ENCODE measurements at regions not wholly inside any gene's neighbourhood (a gene's known extent, or its start where the extent isn't known, plus 50 kb on each side); places are given as distances from the start of the nearest gene placed in this dataset.

DNA sequence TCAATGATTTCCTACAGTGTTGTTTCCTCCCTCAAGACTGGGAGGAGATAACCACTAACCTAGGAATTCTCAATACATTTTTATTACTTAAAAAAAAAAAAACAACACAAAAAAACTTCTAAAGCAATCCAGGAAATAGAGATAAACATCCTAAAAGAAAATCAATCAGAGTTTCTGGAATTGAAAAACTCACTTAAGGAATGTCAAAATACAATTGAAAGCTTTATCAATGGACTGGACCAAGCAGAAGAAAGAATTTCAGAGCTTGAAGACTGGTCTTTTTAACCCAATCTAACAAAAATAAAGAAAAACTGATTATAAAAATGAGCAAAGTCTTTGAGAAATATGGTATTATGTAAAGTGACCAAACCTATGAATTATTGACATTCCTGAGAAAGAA lies 394.1 kb downstream of the XPNPEP1 start:
- in situ Hi-C loops (cut with HindIII; ENCODE audit: low sequenced_read_pairs) = no loop called here

DNA sequence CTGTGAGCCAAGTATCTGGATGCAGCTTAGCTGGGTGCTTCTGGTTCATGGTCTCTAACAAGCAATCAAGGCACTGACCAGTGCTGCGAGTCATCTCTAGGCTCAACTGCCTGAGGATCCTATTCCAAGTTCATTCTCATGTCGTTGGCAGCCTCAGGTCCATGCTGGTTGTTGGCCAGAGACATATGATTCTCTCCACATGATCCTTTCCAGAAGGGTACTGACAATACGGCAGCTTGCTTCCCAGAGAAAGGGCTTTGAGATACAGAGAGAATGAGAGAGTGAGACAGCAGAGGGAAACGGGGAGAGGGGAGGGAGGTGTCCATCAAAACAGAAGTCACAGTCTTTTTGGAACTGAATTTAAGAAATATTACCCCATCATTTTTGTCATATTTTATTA lies 405.6 kb downstream of the XPNPEP1 start:
- in situ Hi-C loops (cut with HindIII; ENCODE audit: low sequenced_read_pairs) = no loop called here

DNA sequence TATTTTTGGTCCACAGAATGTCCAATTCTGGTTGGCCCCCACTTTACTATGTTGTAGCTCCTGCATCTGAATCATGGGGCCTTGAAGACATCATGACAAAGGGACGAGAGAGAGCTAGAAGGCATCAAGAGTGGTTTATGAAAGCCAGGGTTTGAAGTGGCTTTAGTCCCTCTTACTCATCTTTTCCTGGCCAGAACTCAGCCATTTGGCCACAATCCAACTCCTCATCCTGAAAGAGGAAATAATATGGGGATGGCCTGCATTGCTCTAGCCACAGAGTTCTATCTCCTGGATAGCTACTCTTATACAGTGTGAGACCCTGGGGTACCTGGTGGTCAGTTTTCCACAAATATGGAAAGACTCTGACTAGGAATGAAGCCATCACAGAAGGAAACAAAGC lies 418.9 kb downstream of the XPNPEP1 start:
- in situ Hi-C loops (cut with HindIII; ENCODE audit: low sequenced_read_pairs) = no loop called here

DNA sequence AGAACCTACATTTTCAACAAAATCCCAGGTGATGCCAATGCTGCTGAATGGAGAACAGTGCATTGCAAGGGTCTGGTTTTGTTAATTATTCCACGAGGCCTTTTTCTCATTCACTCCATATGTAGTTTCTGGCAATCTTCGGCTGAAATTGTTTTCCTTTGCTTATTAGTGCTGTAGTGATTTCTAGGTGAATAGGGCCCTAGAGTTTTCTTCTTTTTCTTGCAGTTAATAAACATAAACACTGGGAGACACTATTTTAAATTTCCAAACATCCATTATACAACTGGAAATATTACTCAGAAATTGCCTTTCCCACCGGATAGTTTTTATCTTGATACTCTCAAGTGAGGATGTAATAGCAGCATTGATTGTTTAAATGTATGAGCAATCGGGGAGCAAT lies 435.6 kb downstream of the XPNPEP1 start:
- in situ Hi-C loops (cut with HindIII; ENCODE audit: low sequenced_read_pairs) = no loop called here

DNA sequence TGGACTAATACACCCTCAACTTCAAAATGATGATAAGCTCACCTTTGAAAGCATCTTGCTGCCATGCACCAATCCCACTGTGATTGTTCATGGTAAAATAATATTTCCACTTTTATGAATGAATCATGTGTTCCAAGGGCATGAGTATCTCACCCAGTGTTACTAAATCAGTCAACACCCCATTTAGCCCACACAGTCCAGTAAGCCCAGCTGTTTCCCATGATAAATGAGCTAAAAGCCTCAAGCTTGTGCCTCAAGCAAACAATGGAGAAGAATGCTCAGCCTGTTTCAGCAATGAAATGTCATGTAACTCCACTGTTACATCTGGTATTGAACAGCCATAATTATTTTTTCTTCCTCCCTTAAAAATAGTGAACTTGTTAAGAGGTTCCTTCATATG lies 442.5 kb downstream of the XPNPEP1 start:
- in situ Hi-C loops (cut with HindIII; ENCODE audit: low sequenced_read_pairs) = no loop called here

DNA sequence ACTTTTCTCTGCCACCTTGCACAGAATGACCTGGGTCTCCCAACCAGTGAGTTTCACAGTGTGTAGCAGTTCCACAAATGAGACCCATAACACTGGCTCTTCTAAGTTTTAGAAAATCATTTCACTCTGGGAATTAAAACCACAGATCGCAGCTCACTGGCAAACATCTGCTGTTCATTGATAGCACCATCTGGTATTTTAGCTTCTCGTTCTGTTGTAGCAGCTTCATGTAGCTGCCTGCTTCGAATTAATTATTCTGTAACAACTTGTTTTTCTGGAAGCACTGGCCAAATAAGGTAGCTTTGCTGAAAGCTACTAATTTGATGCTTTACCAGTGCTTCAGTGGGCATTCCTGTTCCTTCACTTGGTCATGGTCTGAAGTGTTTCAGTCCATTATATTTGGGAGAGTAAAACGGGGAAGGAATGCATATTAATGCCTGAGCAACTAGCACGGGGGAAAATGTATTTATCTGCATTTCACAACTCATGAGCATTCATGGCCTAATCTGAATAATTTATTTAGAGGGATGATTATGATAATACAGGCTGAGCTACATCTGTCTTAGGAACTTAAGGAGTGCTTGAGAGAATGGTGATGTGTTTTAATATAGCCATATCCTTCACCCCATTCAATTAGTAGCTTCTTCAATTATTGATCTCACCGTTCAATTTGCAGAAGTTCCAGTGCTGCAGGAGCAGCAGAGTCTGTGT lies 447.4 kb downstream of the XPNPEP1 start:
- in situ Hi-C loops (cut with HindIII; ENCODE audit: low sequenced_read_pairs) = no loop called here

DNA sequence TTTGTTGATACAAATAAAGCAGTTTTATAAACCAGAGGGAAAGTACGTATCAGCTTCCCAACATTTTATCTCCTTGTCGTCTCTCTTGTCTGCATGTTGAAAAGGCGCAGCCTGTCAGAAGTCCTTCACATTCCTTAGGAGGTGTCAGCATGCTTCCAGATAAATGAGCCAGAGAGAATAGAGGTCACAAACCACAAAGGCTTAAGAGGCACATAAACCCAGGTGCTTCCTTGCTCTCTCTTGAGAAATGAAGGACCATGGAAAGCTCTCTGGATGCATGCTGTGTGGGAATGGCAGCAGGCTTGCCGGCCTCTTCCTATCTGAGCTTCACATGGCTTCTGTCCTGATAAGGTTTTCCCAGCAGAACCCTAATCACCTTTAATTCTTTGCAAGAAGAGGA lies 448.5 kb downstream of the XPNPEP1 start:
- in situ Hi-C loops (cut with HindIII; ENCODE audit: low sequenced_read_pairs) = loop anchor here (5.0 kb wide), 1 partner anchor 47 kb away; no protein-coding TSS in a partner anchor

DNA sequence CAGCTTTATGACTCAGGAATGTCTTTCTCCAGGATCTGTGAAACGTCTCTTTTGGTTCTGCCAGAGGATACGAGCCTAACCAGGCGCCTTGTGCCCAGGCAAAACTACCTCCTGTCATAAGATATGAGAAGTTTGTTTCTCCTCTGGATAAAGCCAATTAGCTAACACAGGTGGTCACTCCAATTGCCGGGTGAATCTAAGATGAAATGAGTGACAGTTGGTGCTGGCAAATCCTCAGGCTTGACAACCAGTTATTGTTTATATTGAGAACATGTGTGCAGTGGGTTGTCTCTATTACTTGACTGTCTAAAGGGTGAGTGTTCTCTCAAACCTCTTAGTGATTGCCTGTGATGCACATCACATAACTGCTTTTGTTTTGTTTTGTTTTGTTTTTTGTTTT lies 449.1 kb downstream of the XPNPEP1 start:
- in situ Hi-C loops (cut with HindIII; ENCODE audit: low sequenced_read_pairs) = loop anchor here (5.0 kb wide), 1 partner anchor 48 kb away; no protein-coding TSS in a partner anchor

DNA sequence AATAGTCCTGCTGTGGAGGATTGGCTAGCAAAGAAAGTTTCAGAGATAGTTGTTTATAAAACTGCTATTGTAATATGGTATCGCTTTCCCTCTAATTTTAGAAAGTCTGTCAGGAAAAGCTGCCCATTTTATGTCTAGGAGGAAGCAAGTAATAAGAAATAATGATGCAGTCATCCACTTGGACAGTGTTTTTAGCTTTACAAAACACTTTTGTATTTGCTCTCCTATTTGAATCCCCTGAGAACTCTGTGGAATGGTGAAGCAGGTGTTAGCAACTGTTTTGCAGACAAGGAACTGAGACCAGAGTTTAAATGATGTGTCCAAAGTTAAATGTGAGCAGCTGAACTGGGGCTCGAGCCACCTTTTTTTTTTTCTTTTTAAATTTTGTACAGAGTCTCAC lies 455.8 kb downstream of the XPNPEP1 start:
- in situ Hi-C loops (cut with HindIII; ENCODE audit: low sequenced_read_pairs) = no loop called here

DNA sequence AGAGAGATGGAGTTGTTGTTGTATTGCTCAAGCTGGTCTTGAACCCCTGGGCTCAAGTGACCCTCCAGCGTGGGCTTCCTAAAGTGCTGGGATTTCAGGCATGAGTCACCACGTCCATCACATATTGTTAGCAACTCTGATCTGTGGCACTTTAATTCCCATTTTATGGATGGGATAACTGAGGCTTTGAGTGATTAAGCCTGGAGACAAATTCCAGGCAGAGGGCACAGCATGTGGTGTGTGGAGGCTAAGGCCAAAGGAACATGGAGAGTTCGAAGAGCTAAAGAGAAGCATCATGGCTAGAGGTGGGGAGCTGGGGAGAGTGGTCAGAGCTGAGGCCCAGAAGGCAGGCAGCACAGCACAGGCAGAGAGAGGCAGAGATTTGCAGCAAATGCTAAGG lies 458.4 kb downstream of the XPNPEP1 start:
- in situ Hi-C loops (cut with HindIII; ENCODE audit: low sequenced_read_pairs) = no loop called here

DNA sequence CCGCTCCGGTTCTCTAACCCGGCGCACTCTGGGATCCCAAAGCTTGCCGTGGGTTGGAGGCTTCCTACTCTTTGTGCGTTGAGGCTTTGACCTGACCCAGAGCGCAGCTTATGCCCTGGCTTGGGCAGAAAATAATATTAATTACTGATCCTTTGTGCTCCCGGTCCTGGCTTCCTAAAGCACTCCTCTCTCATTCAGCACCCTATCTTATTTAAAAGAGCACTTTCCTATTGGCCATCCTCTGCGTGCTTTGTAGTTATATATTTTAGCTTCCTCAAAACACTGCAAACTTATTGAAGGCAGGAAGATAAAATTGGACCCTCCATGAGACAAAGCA lies 466.0 kb downstream of the XPNPEP1 start:
- in situ Hi-C loops (cut with HindIII; ENCODE audit: low sequenced_read_pairs) = no loop called here

DNA sequence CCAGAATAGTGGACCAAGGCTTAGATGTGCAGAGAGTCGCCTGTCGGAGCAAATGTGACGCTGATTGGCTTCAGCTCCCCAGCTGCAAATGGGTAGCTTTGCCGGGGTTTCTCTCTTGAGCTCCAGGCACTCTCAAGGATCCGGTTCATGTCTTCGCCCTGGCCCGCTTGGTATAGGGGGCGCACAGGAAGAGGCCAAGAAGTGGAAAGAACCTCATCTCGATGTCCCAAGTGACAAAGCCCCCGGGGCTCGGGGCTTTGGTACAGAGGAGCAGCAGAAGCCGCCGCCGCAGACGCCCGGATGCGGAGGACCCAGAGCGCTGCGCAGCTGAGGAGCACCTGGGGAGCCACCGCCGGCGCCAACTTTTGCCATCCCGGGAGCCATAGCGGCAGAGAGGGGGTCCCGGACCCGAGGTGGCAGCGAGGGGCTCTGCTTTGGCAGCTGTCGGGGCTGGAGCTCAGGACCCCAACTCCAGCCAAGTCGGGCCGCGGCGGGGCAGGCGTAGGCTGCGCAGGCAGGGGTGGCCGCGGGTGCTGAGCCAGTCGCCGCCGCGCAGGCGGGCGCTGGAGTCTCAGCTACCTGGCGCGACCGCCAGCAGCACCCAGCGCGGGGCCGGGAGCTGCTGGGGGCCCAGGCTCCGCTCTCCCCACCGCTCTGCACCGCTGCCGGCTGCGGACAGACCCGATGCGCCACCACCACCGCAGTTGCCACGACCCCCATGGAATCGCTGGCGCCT lies 466.6 kb downstream of the XPNPEP1 start:
- in situ Hi-C loops (cut with HindIII; ENCODE audit: low sequenced_read_pairs) = no loop called here

DNA sequence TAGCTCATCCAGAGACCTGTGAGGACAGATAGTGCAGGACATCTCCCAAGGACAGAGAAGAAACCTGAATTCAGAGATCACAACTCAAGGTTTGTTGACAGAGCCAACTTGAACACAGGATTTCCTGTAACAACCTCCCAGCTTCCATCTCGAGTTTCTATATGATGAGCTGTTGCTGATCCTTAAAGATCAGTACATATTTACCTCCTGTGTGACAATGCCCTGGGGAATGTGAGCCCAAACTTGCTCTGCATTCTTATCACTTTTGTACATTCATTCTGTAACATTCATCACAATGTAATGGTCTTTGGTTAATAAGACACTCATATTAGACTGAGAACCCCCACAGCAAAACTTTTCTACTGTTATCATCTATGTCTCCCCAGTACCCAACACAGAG lies 468.6 kb downstream of the XPNPEP1 start:
- in situ Hi-C loops (cut with HindIII; ENCODE audit: low sequenced_read_pairs) = loop anchor here (5.0 kb wide), 1 partner anchor 47 kb away; no protein-coding TSS in a partner anchor

DNA sequence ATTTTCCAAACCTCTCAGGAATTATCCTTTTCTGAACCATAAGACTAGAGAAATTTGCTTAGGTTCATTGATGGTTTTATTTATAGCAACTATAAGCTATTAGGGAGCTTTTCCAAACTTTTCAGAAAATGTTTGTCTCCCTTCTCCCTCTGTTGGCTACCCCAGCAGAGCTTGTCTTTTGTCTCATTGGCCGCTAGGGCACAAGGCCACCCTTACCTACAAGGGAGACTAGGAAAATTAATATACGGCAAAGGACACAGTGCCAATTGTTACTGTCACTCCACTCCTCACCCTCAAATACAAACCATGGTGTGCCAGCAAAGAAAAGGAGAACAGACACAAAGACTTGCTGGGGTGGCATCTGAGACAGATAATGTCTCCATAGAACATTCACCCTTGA lies 471.4 kb downstream of the XPNPEP1 start:
- in situ Hi-C loops (cut with HindIII; ENCODE audit: low sequenced_read_pairs) = loop anchor here (5.0 kb wide), 1 partner anchor 45 kb away; no protein-coding TSS in a partner anchor

DNA sequence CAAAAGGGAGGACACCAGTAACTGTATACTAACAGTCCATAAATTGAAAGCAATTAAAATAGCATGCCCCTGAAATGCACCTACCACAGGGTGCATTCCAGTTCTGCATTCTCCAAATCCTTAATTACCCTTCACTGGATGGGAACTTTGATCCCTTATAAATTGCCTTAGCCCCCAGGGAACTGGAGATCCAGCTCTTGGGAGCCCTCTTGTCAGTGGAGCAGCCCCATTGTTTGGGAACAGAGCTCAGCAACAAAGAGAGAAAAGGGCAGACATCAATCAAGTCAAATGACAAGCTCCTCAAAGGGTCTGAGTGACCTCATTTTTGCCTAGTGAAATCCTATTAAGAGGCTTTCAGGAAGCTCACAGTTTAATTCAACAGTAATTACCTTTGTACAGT lies 472.6 kb downstream of the XPNPEP1 start:
- in situ Hi-C loops (cut with HindIII; ENCODE audit: low sequenced_read_pairs) = loop anchor here (5.0 kb wide), 1 partner anchor 43 kb away; no protein-coding TSS in a partner anchor

DNA sequence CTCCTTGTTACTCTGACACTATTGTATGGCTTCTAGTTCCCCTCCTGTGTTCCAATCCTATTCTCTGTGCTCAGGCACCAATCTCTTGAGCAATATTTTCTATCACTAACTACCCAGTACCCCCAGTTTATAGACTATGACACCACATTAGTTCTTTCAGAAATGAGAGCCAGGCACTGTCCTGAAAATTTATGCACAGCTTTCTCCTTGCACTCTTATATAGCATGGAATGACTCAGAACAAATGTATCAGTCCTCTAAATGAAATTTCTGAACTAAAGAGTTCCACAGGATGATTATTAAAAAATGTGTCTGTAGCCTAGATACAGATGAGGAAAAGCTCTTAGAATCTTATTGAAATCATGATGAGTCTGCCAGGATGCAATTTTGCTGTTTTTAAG lies 489.9 kb downstream of the XPNPEP1 start:
- in situ Hi-C loops (cut with HindIII; ENCODE audit: low sequenced_read_pairs) = no loop called here

DNA sequence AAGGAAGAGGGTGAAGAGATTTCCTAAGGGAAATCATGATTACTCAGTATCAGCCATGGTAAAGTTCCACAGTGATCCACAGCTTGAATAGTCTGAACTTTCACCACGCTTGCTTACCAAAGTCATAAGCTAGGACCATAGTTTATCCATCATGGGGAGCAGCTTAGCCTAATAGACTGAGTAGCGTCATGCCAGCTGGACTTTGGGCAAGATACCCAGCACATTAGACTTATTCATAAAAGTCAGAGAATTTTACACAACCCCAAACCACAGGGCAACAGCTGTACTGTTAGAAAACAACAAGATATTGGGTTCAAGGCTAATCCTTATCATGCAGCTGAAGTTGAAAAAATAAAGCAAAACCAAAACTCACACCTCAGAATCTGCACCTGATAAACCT lies 491.0 kb downstream of the XPNPEP1 start:
- in situ Hi-C loops (cut with HindIII; ENCODE audit: low sequenced_read_pairs) = no loop called here

DNA sequence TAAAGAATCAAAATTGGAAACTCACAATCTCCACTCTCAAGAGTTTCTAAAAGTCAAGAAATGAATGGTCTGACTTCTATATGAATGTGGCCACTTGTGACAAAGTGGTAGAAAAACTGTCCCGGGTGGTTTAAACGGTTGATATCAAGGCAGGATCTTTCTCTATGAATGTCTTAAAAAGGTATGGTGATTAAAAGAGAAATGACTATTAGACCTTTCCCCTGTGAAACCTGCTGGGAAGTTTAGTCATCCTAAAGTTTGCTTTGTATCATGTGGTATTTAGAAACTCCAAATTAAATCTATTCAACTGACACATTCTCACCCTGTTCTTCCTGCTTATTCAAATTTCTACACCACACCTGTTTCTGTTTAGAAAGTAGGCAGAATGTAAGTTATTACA lies 492.5 kb downstream of the XPNPEP1 start:
- in situ Hi-C loops (cut with HindIII; ENCODE audit: low sequenced_read_pairs) = no loop called here

DNA sequence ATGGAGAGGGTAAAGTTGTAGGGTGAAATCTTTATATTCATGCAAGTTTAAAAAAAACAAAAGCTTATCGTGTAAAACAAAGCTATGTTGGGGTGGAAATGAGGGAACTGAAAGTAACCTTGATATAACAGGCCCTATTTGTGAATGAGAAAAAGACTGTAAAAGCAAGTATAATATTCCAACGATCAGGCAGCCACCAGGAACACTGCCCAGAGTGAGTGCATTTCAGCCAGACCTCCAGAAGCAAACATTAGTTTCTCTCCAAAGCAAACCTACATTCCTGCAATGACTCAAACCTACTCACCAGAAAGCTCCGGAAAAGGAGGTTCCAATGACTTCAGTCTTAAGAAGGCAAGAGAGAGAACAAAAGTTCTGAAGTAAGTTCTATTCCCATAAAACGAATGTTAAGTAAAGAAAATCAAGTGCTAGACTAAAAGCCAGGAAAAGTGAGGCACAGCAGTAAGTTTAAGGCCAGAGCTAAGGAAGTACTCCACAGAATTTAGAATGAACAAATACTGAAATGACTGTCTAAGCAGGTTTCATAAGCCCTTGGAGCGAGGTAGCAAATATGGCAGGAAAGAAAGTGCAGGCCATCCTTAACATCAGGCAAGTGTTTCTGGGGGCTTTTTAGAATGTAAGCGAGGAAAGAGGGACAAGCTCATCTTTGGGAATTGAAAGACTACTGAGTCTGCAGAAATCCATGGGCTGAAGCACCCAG lies 493.1 kb downstream of the XPNPEP1 start:
- in situ Hi-C loops (cut with HindIII; ENCODE audit: low sequenced_read_pairs) = no loop called here

DNA sequence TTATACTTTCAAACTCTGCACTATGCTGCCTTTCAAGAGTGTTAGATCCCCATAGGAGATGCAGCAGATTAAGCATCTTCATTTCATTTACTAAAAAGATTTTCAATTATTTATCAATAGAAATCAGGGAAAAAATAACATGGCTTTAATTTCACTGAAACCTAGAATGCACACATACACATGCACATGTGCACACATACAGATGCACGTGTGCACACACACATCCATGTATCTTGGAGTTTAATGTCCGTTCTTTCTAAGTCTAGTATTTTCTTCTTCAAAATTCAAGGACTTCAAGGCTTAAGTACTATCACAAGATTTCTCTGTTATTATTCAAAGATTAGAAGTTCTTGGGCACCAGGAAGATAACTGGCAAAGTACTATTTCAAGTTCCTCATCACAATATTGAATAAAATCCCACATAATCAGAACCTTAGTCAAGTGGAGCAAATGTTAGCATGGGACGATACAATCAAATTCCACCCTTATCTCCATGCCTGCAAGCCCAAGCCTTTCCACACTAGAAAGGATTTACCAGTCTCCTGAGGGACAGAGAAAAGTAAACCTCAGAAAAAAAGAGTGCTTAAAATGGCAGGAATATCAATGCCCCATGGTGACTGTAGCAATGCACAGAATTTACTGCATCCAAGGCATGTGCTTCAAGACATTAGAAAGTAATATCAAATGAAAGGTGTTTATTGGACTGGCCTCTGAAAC lies 494.4 kb downstream of the XPNPEP1 start:
- in situ Hi-C loops (cut with HindIII; ENCODE audit: low sequenced_read_pairs) = no loop called here

DNA sequence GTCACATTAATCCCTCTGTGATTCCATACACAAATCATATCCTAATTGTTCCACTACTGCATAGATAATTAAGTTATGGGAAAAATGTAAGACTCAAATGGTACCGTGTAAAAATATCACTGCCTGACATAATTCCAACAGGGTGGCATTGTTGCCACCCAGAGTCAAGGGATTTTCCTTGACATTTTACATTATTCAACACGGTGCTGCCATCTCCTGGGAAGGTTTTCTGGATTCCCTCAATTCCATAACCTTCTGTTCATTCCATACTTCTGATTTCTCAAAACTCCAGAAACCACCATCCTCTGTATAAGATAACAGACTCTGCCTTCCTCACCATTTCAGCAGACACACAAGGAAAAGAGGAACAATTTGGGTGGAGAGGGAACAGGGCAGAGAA lies 495.9 kb downstream of the XPNPEP1 start:
- in situ Hi-C loops (cut with HindIII; ENCODE audit: low sequenced_read_pairs) = no loop called here

Measured in endothelial cell of hepatic sinusoid (primary cell).